B cell (primary cell): ENCODE measurements at regions not wholly inside any gene's neighbourhood (a gene's known extent, or its start where the extent isn't known, plus 50 kb on each side); places are given as distances from the start of the nearest gene placed in this dataset.

Experiments used
- ATAC-seq: fragments of 200-7000 bp; cut with Tn5 transposase; one replicate; pipeline ENCODE4 v1.10.0; 2021; ENCODE audit warnings: low read depth, mild to moderate bottlenecking, moderate number of reproducible peaks, moderate library complexity
- CTCF ChIA-PET: fragments of 350-600 bp; sonication (Branson Sonifier 250); formaldehyde crosslinking; loops from one replicate; lab custom pipeline; 2021; ENCODE audit warnings: antibody characterized with exemption, inconsistent platforms; lab: Charles Lee
- POLR2A ChIA-PET: fragments of 350-600 bp; sonication (Branson Sonifier 250); formaldehyde crosslinking; loops from one replicate; lab custom pipeline; 2021; ENCODE audit warnings: antibody characterized with exemption; lab: Charles Lee
- DNase-seq: peaks from one replicate; pipeline ENCODE4 v3.0.0; 2013
- H2AFZ ChIP-seq: 2 replicates; pipeline ENCODE4 v1.6.1; 2012; ENCODE audit warnings: mild to moderate bottlenecking, low read depth, low read length; ENCODE audit not compliant: insufficient read depth, poor library complexity, severe bottlenecking
- H3K27ac ChIP-seq, 2 donors: 1 replicate in 1 of 2; 2 replicates in 1 of 2; pipeline ENCODE4 v1.5.1; 2012 to 2013; ENCODE audit warnings: low read length in 2 of 2, mild to moderate bottlenecking in 2 of 2, moderate library complexity in 1 of 2
- H3K27me3 ChIP-seq, 4 experiments: fragments of 200-600 bp in 1 of 4; sonication (generic) in 1 of 4; replicated peaks in 1 of 4; 1 replicate in 2 of 4; 2 replicates in 2 of 4; pipeline versions ENCODE4 v1.6.1 to v1.7.0; 2013 to 2016; ENCODE audit warnings: low read length in 3 of 4, mild to moderate bottlenecking in 2 of 4, mixed read lengths in 1 of 4, moderate library complexity in 1 of 4; ENCODE audit not compliant: insufficient read depth in 4 of 4, control insufficient read depth in 3 of 4; ENCODE audit errors: control extremely low read depth in 1 of 4
- H3K36me3 ChIP-seq, 2 experiments: replicated peaks in 1 of 2; 1 replicate in 1 of 2; 2 replicates in 1 of 2; pipeline versions ENCODE4 v1.6.1 to v1.7.1; 2013; ENCODE audit warnings: low read length in 1 of 2; ENCODE audit not compliant: insufficient read depth in 2 of 2, control insufficient read depth in 1 of 2; ENCODE audit errors: control extremely low read depth in 1 of 2, extremely low read depth in 1 of 2
- H3K4me1 ChIP-seq, 2 donors: fragments of 200-600 bp in 1 of 2; sonication (generic) in 1 of 2; 1 replicate in 1 of 2; 2 replicates in 1 of 2; pipeline versions ENCODE4 v1.5.1 to v1.6.1; 2013 to 2017; ENCODE audit warnings: low read length in 2 of 2; ENCODE audit not compliant: control insufficient read depth in 2 of 2, insufficient read depth in 2 of 2
- H3K4me2 ChIP-seq: replicated peaks from 2 replicates; pipeline ENCODE3; 2012; ENCODE audit warnings: mild to moderate bottlenecking, low read depth, low read length; ENCODE audit not compliant: poor library complexity, severe bottlenecking
- H3K4me3 ChIP-seq, 5 experiments: fragments of 200-600 bp in 1 of 5; sonication (generic) in 1 of 5; 1 replicate in 3 of 5; 2 replicates in 2 of 5; pipeline versions ENCODE4 v1.5.1 to v1.7.0; 2011 to 2016; ENCODE audit warnings: low read length in 4 of 5, mild to moderate bottlenecking in 4 of 5, low read depth in 2 of 5, control low read depth in 1 of 5, moderate library complexity in 1 of 5; ENCODE audit not compliant: insufficient read depth in 1 of 5; ENCODE audit errors: control extremely low read depth in 1 of 5, extremely low read depth in 1 of 5
- H3K79me2 ChIP-seq: fragments of 200-600 bp; sonication (generic); one replicate; pipeline ENCODE4 v1.6.0; 2016; ENCODE audit warnings: low read length; ENCODE audit not compliant: control insufficient read depth, insufficient read depth
- H3K9ac ChIP-seq: fragments of 200-600 bp; sonication (generic); 2 replicates; pipeline ENCODE4 v1.6.1; 2017; ENCODE audit warnings: mild to moderate bottlenecking, low read length, moderate library complexity
- H3K9me3 ChIP-seq, 3 donors: one replicate each; pipeline versions ENCODE4 v1.6.1 to v1.7.1; 2013; ENCODE audit warnings: low read length in 2 of 3; ENCODE audit not compliant: control insufficient read depth in 2 of 3, insufficient read depth in 1 of 3; ENCODE audit errors: control extremely low read depth in 1 of 3
- H4K20me1 ChIP-seq: 2 replicates; pipeline ENCODE4 v1.6.0; 2012; ENCODE audit warnings: mild to moderate bottlenecking, low read length; ENCODE audit not compliant: insufficient read depth, control insufficient read depth, poor library complexity, severe bottlenecking
- H3K27ac Mint-ChIP-seq: one replicate; pipeline ENCODE4 v1.8.0; 2021; ENCODE audit warnings: mixed read lengths
- H3K27me3 Mint-ChIP-seq: one replicate; pipeline ENCODE4 v1.8.0; 2021; ENCODE audit warnings: mixed read lengths
- H3K4me1 Mint-ChIP-seq: one replicate; pipeline ENCODE4 v1.8.0; 2021; ENCODE audit warnings: mixed read lengths
- H3K4me3 Mint-ChIP-seq: one replicate; pipeline ENCODE4 v1.8.0; 2021; ENCODE audit warnings: mixed read lengths
- H3K9me3 Mint-ChIP-seq: one replicate; pipeline ENCODE4 v1.8.0; 2022; ENCODE audit warnings: mixed read lengths; ENCODE audit not compliant: insufficient read depth
- EZH2 ChIP-seq: IDR thresholded peaks from 2 replicates; pipeline ENCODE4 v1.6.1; 2012; ENCODE audit warnings: borderline replicate concordance, low read depth, mild to moderate bottlenecking, moderate library complexity, low read length; ENCODE audit not compliant: insufficient read depth, poor library complexity, severe bottlenecking
- WGBS: methylation state at CpG from one replicate; pipeline ENCODE4 v1.1.5; 2013; ENCODE audit warnings: missing lambda C conversion rate; ENCODE audit not compliant: insufficient coverage; 5-methylcytosine and 5-hydroxymethylcytosine counted together
- intact Hi-C: fragments of 100-400 bp; cut with micrococcal nuclease; formaldehyde crosslinking; loops from one replicate; pipeline ENCODE4 v1.10.0; 2022
- TF ChIP-seq, protein P1 (sequence below): fragments of 200-600 bp; IDR thresholded peaks from one replicate; pipeline ENCODE4 v1.8.0; 2022; ENCODE audit warnings: antibody characterized with exemption, mild to moderate bottlenecking

DNA sequence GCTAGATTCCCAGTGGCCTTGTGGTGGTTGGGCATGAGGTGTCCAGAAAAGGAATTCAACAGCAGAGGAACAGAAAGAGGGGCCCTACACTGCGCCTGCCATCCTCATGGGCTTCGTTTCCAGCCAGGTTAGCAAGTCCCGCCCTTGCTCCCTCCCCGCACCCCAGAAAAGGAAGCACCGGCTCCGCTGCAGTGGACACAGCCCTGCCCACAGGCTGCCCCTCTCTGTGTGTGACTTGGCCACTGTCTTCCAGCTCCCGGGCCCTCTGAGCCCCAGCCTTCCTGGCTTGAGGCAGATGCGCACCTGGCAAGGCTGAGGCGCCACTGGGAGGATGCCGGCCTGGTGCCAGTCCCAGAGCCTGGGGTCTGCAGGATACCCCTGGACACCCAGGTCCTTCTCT is 305.0 kb upstream of the IRX4 start:
- ChIA-PET POLR2A (no interaction called here), CTCF (no interaction called here)
- ATAC-seq (no peak), DNase-seq (no peak)
- intact Hi-C loops, result no loop called here
- Histone ChIP-seq H3K4me2 (no peak overlapping the region), H3K36me3 (no peaks in the 10 kb centered on the region), H3K27ac (no peak overlapping the region), H3K79me2 (no peaks in the 10 kb centered on the region), H4K20me1 (no peaks in the 10 kb centered on the region), H3K9me3 (peaks cover 0 to 23% (median 0%) of the 10 kb centered on the region in 3 donors), H3K4me1 (no peaks in the 10 kb centered on the region), H3K9ac (no peak overlapping the region), H3K27me3 (no peaks in the 10 kb centered on the region), H3K4me3 (no peak overlapping the region), H2AFZ (no peak overlapping the region)
- Mint-ChIP-seq H3K27ac (no peak overlapping the region), H3K9me3 (no peaks in the 10 kb centered on the region), H3K27me3 (no peaks in the 10 kb centered on the region), H3K4me3 (no peak overlapping the region), H3K4me1 (no peaks in the 10 kb centered on the region)
- 93% methylated on average over 9 of the region's 10 CpGs for WGBS
- TF ChIP-seq, protein P1, sequence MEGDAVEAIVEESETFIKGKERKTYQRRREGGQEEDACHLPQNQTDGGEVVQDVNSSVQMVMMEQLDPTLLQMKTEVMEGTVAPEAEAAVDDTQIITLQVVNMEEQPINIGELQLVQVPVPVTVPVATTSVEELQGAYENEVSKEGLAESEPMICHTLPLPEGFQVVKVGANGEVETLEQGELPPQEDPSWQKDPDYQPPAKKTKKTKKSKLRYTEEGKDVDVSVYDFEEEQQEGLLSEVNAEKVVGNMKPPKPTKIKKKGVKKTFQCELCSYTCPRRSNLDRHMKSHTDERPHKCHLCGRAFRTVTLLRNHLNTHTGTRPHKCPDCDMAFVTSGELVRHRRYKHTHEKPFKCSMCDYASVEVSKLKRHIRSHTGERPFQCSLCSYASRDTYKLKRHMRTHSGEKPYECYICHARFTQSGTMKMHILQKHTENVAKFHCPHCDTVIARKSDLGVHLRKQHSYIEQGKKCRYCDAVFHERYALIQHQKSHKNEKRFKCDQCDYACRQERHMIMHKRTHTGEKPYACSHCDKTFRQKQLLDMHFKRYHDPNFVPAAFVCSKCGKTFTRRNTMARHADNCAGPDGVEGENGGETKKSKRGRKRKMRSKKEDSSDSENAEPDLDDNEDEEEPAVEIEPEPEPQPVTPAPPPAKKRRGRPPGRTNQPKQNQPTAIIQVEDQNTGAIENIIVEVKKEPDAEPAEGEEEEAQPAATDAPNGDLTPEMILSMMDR, result no peak
- no peak for TF ChIP-seq EZH2

DNA sequence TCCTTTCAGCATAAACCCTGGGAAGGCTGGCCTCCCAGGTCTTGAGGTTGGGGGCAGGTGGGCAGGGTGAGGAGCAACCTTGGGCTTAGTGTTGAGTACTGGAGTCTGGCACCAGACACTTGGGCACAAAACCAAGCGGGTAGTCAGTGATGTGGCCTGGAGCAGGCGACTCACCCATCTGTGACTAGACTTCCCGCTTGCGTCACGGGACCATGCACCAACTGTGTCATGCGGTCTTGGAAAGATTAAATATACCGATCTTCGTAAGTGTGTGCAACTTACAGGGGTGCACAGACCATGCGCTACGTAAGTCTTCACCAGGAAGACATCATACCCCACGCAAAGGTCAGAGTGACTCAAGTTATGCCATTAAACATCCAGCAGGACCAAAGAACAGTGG is 304.4 kb upstream of the IRX4 start:
- H3K4me2 ChIP-seq, result no peak overlapping the region
- Mint-ChIP-seq H3K27me3 (no peaks in the 10 kb centered on the region), H3K4me3 (no peak overlapping the region), H3K27ac (no peak overlapping the region), H3K4me1 (no peaks in the 10 kb centered on the region), H3K9me3 (no peaks in the 10 kb centered on the region)
- no peak for TF ChIP-seq EZH2
- TF ChIP-seq, protein P1, result no peak
- H2AFZ ChIP-seq, result no peak overlapping the region
- H3K79me2 ChIP-seq, result no peaks in the 10 kb centered on the region
- no peak for ATAC-seq
- no peak overlapping the region for H3K9ac ChIP-seq
- no peak for DNase-seq
- no peak overlapping the region for H3K4me3 ChIP-seq
- ChIA-PET POLR2A (no interaction called here), CTCF (no interaction called here)
- H4K20me1 ChIP-seq, result no peaks in the 10 kb centered on the region
- H3K9me3 ChIP-seq, result peaks cover 0 to 20% (median 0%) of the 10 kb centered on the region in 3 donors
- H3K4me1 ChIP-seq, result no peaks in the 10 kb centered on the region
- intact Hi-C loops, result no loop called here
- no peaks in the 10 kb centered on the region for H3K36me3 ChIP-seq
- no peak overlapping the region for H3K27ac ChIP-seq
- WGBS, result over 99% methylated on average over 11 of the region's 11 CpGs
- H3K27me3 ChIP-seq, result no peaks in the 10 kb centered on the region
